Hepatocyte (in vitro differentiated cells): ENCODE measurements at regions not wholly inside any gene's neighbourhood (a gene's known extent, or its start where the extent isn't known, plus 50 kb on each side); places are given as distances from the start of the nearest gene placed in this dataset.

Source experiments
- DNase-seq: peaks from one replicate; pipeline ENCODE4 v3.0.0-alpha.2; 2016; ENCODE audit warnings: low spot score
- H2AFZ ChIP-seq: fragments of 200-600 bp; sonication (generic); 2 replicates; pipeline ENCODE4 v1.6.0; 2016; ENCODE audit warnings: antibody characterized with exemption, mild to moderate bottlenecking
- H3K27ac ChIP-seq: fragments of 200-600 bp; sonication (generic); 2 replicates; pipeline ENCODE4 v1.5.1; 2016; ENCODE audit warnings: mild to moderate bottlenecking
- H3K27me3 ChIP-seq: fragments of 200-600 bp; sonication (generic); 2 replicates; pipeline ENCODE4 v1.6.1; 2016
- H3K36me3 ChIP-seq: fragments of 200-600 bp; sonication (generic); replicated peaks from 2 replicates; pipeline ENCODE4 v1.5.1; 2016; ENCODE audit warnings: low read depth; ENCODE audit not compliant: insufficient read depth
- H3K4me1 ChIP-seq: fragments of 200-600 bp; sonication (generic); 2 replicates; pipeline ENCODE4 v1.5.1; 2016; ENCODE audit warnings: mild to moderate bottlenecking, moderate library complexity; ENCODE audit not compliant: insufficient read depth
- H3K4me2 ChIP-seq: fragments of 200-600 bp; sonication (generic); 2 replicates; pipeline ENCODE4 v1.6.0; 2016
- H3K4me3 ChIP-seq: fragments of 200-600 bp; sonication (generic); 2 replicates; pipeline ENCODE4 v1.5.1; 2016; ENCODE audit warnings: mild to moderate bottlenecking
- H3K79me2 ChIP-seq: fragments of 200-600 bp; sonication (generic); 2 replicates; pipeline ENCODE4 v1.6.0; 2017; ENCODE audit warnings: mild to moderate bottlenecking
- H3K9me2 ChIP-seq: fragments of 200-600 bp; sonication (generic); replicated peaks from 2 replicates; pipeline ENCODE4 v1.6.0; 2017; ENCODE audit warnings: mild to moderate bottlenecking; ENCODE audit not compliant: insufficient read depth
- H3K9me3 ChIP-seq: fragments of 200-600 bp; sonication (generic); 2 replicates; pipeline ENCODE4 v1.5.1; 2016; ENCODE audit warnings: low read depth, mild to moderate bottlenecking
- H4K20me1 ChIP-seq: fragments of 200-600 bp; sonication (generic); 2 replicates; pipeline ENCODE4 v1.6.0; 2016; ENCODE audit warnings: mild to moderate bottlenecking; ENCODE audit not compliant: insufficient read depth, poor library complexity, severe bottlenecking
- CTCF ChIP-seq: fragments of 200-600 bp; sonication (generic); IDR thresholded peaks from 2 replicates; pipeline ENCODE4 v1.5.1; 2016; ENCODE audit warnings: antibody characterized with exemption, mild to moderate bottlenecking; ENCODE audit not compliant: poor library complexity
- EZH2 ChIP-seq: fragments of 200-600 bp; sonication (generic); IDR thresholded peaks from 2 replicates; pipeline ENCODE4 v1.6.1; 2016; ENCODE audit warnings: antibody characterized with exemption, mild to moderate bottlenecking, borderline replicate concordance
- EZH2phosphoT487 ChIP-seq: fragments of 200-600 bp; sonication (generic); IDR thresholded peaks from one replicate; pipeline ENCODE4 v1.6.1; 2018; ENCODE audit warnings: antibody characterized with exemption, mild to moderate bottlenecking, low read depth, moderate library complexity; ENCODE audit not compliant: unreplicated experiment, severe bottlenecking
- WGBS: methylation state at CpG from one replicate; pipeline ENCODE4 v1.1.6; 2016; ENCODE audit warnings: low lambda C conversion rate; ENCODE audit errors: missing lambda C conversion rate; 5-methylcytosine and 5-hydroxymethylcytosine counted together

GRCh38 chr1:56135864-56136147 is 443.6 kb downstream of the PLPP3 start:
- Histone ChIP-seq H3K79me2 (no peaks in the 10 kb centered on the region), H3K36me3 (no peaks in the 10 kb centered on the region), H3K27ac (no peak overlapping the region), H4K20me1 (no peaks in the 10 kb centered on the region), H3K9me3 (no peaks in the 10 kb centered on the region), H3K4me2 (no peak overlapping the region), H3K27me3 (no peaks in the 10 kb centered on the region), H3K4me3 (no peak overlapping the region), H3K4me1 (no peaks in the 10 kb centered on the region), H2AFZ (no peak overlapping the region), H3K9me2 (no peaks in the 10 kb centered on the region)
- TF ChIP-seq EZH2phosphoT487 (no peak), CTCF (no peak), EZH2 (no peak)
- DNase-seq = no peak

GRCh38 chr1:56135069-56135863 is 444.1 kb downstream of the PLPP3 start:
- Histone ChIP-seq H3K9me3 (no peaks in the 10 kb centered on the region), H3K4me3 (no peak overlapping the region), H4K20me1 (no peaks in the 10 kb centered on the region), H3K4me2 (no peak overlapping the region), H2AFZ (no peak overlapping the region), H3K79me2 (no peaks in the 10 kb centered on the region), H3K36me3 (no peaks in the 10 kb centered on the region), H3K27ac (no peak overlapping the region), H3K27me3 (no peaks in the 10 kb centered on the region), H3K4me1 (no peaks in the 10 kb centered on the region), H3K9me2 (no peaks in the 10 kb centered on the region)
- no peak for DNase-seq
- WGBS = 88% methylated on average over 5 of the region's 5 CpGs
- TF ChIP-seq CTCF (no peak), EZH2phosphoT487 (no peak), EZH2 (no peak)

- H3K9me2 ChIP-seq = no peaks in the 10 kb centered on the region
- H3K4me3 ChIP-seq = no peak overlapping the region
- DNase-seq = no peak
- no peak overlapping the region for H3K27ac ChIP-seq
- no peaks in the 10 kb centered on the region for H3K27me3 ChIP-seq
- H3K79me2 ChIP-seq = no peaks in the 10 kb centered on the region
- TF ChIP-seq EZH2 (no peak), EZH2phosphoT487 (no peak), CTCF (no peak)
- no peak overlapping the region for H3K4me2 ChIP-seq
- no peaks in the 10 kb centered on the region for H3K36me3 ChIP-seq
- H4K20me1 ChIP-seq = no peaks in the 10 kb centered on the region
- H2AFZ ChIP-seq = no peak overlapping the region
- H3K4me1 ChIP-seq = no peaks in the 10 kb centered on the region
- H3K9me3 ChIP-seq = no peaks in the 10 kb centered on the region
- 94% methylated on average over 7 of the region's 7 CpGs for WGBS
These were observed 445.6 kb downstream of the PLPP3 start for GRCh38 chr1:56133522-56134472.
